Panc1 (cell line): ENCODE measurements at regions not wholly inside any gene's neighbourhood (a gene's known extent, or its start where the extent isn't known, plus 50 kb on each side); places are given as distances from the start of the nearest gene placed in this dataset.

Experiments
- CTCF ChIP-seq: fragments of 450-650 bp; IDR thresholded peaks from 2 replicates; pipeline ENCODE4 v1.5.1; 2017; ENCODE audit warnings: mild to moderate bottlenecking
- POLR2AphosphoS5 ChIP-seq: IDR thresholded peaks from 2 replicates; pipeline ENCODE4 v1.6.1; 2012; ENCODE audit warnings: mild to moderate bottlenecking, low read depth, low read length, moderate library complexity

DNA sequence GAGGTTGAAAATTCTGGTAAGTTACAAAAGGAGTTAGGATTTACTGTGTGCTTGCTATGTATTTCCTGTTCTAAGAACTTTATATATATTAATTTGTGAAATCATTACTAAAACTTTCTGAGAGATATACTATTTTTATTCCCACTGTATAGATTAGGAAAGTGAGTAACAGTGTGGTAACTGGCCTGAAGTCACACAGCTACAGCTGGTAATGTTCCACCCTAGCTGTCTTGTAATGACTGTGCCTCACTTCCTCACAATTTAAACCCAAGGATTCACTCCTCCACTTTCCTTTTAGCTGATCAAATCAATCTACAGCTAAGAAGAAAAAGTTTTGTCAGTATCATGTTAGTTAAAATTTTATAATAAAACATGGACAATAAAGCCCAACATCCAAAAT is 278.8 kb downstream of the GAS1 start:
- TF ChIP-seq POLR2AphosphoS5, result no peak
- TF ChIP-seq CTCF, result no peak
